GM11168 (cell line): ENCODE measurements at regions not wholly inside any gene's neighbourhood (a gene's known extent, or its start where the extent isn't known, plus 50 kb on each side); places are given as distances from the start of the nearest gene placed in this dataset.
"Not testable (repeated sequence)": the region's sequence is repeated elsewhere in the genome, so short reads cannot be mapped to it uniquely, and the experiment has no call there.

ENCODE experiments used
- in situ Hi-C: fragments of 300-500 bp; cut with MboI; formaldehyde crosslinking; loops from one replicate; pipeline ENCODE4 v1.12.0; 2022; ENCODE audit warnings: low sequenced_read_pairs; ENCODE audit not compliant: unreplicated experiment

DNA sequence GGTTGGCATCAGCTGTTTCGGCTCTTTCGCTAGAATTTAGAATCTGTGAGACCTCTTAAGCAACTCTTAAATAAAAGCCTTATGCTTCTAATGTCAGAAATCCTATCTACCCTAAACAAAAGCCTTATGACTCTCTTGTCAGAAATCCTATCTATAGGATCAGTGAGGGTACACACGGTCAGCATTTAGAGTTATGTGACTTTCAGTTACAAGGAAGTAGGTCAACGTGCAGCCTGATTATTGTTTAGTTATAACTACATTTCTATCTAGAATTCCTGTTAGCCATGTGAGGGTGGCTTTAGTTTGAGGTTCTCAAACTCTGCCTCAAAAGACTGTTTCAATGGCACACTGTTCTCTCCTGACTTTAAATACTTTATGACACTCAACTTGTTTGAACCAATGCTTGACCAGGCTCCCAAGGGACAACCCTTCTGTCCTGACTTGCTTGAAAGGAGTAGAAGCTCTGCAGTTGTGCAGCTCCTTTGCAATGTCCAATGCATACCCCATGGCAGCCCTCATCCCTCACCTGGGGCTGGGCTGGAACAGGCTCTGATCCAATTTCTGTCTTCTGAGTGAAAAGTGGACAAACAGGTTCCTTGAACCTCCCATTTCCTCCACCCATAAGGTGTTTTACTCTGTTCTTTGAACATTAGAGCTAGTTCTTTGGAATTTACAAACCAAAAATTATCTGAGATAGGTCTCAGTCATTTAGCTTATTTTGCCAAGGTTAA is 251.6 kb upstream of the PIK3R1 start:
- in situ Hi-C loops, result no loop called here

DNA sequence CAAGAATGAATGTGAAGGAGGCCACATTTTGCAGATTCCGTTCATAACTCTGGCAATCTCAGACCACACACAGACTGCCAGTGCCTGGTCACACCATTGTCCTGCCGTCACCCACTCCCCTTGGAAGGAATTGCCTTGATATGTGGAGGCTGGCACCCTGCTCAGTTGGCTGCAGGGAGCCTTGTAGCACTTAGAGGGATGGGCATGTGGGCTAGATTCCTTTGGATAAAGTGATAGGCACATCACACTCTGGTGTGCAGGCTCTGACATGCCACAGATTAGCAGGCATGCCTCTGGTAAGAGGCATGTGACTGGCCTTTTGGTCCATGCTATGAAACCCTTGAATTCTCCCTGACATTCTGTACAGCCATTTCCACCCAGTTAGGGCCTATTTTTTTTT is 254.6 kb upstream of the PIK3R1 start:
- in situ Hi-C loops, result no loop called here

DNA sequence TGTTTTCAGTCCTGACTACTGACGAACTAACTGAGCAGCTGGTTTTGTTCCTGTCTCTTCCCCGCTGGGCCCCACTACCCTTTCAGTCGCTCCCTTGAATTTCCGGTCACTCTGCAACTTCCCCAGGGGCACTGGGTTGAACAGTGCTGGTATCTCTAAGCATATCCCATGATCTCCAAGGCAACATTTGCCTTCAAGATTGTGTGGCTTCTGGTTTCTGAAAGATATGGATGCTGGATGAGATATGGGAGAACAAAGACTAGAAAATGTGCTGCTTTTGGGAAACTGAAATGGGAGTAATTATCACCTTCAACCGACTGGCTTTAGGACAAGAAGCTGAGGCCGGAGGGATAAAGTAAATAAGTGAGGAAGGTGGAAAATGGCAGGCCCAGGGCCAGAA is 258.2 kb upstream of the PIK3R1 start:
- in situ Hi-C loops, result no loop called here

DNA sequence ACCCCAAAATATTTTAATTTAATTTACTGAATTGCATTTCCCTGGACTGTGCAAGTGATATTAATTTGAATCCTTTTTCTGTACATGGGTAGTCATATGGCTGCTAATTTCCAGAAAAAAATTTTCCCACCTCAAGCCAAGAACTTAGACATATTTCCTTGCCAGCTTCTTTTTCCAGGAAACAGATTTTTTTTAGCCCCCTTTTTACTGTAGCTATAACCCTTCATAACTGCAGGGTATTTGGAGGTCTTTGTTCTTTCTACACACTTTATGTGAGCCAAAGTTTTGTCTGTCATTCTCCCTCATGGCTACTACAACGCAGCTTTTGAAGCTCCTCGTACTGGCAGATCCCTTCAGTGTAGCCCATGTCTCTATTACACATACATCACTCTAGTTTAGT is 261.2 kb upstream of the PIK3R1 start:
- in situ Hi-C loops, result no loop called here

DNA sequence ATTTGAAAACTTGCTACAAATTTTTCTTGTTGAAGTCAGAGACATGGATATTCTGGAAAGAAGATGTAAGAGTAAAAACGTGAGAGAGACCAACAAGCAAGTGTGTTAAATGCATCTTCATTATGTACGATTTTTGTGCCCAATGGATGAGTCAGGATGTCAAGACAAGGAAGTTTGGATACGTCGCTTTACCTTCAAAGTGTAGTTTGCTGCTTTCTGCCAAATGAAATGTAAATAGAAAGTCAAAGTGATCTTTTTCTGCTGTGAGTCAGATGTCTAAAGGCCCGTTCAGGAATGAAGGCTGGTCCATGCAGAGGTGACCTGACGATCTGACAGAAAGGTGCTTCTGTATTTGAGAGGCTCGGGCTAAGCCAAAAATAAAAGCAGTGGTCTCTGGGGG is 273.1 kb upstream of the PIK3R1 start:
- in situ Hi-C loops, result no loop called here

DNA sequence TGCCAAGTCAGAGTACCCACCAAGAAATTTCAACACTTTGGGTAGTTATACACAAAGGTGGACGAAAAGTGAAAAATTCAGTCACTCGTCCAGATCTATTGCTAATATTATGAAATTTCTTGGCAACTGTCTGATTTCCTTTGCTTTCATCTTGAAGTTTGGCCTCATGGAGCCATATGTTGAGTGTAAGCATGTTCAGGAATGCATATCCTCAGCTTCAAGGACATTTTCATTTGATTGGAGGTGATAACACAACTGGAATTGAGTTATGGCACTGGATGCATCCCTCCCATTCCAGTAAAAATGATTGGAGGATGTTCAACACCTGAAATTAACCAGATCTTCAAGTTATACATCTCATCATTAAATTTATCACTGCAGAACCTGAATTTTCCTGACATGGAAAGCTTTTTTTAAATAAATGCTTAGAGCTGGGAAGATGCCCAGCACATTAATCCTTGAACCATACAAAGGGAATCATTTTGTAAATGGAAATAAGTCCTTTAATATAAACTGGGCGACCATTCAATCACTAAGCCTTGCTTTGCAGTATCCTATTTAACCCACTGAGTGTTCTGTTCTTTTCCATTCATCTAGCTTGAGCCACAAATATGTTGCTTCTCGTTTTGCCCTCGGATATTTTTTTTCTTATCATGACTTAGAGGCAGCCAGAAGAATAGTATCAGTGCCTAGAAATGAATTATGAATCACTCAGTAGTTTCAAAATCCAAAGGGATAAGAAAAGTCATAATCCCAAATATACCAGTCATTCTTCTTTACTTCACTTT is 273.7 kb upstream of the PIK3R1 start:
- in situ Hi-C loops, result no loop called here

DNA sequence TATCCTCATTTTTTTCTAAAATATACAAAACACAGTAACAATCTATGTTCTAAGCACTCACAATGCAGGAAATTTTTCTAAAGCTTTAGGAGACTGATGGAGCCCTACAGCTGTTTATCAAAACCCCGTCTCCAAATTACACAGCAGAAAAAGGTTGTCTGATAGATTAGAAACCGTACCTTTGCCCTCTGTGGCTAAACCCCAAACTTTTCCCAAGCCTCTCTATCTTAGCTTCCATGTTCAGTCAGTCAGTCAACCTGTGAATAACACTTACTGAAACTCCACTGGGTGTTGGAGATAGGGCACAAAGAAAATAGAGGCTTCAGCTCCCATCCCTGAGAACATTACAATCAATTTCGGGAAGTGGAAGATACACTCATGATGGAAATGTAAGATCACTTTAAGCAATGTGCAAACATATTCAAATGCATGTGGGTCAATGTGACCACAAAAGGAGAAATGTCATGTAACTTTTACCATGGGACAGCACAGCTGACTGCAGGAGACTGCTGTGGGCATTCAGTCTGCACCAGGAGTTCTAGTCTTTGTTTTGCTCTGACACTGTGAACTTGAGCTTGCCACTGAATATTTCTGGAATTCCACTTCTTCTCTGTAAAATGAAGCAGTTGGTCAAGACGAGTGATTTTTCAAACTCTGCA is 279.5 kb upstream of the PIK3R1 start:
- in situ Hi-C loops, result no loop called here

DNA sequence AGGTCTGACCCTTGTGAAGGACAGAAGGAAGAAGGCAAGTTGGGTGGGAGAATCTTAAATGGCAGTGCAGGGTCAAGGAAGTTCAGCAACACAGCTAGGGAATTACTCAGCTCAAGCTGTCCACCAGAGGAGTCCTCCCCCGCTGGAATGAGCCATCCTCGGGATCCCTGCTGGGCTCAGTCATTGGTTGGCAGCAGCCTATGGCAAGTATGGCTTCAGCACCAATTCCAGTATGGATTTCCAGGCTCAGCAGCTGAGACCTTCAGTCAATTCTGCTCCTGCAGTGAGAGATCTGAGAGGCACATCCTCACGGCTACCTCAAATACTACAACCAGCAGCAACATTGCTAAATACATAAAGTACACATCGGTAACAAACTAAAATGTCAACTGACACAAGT is 280.6 kb upstream of the PIK3R1 start:
- in situ Hi-C loops, result no loop called here

DNA sequence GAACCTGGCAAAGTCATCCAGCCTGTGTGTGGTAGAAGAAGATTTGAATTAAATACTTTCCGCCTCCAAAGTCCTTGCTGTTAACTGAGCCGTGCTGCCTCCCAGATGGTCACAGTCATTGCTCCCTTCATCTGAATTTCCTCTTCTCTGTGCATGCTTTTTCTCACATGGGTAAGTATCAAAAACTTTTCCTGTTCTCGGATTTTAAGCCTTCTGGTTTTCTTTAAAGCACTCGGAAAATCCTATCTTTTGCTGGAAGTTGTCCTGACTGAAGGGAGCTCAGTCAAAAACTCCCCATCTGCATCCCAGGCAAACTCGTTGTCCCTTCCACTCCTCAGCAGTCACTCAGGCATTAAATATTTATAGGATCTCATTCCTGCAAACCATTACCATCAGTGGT is 290.0 kb upstream of the PIK3R1 start:
- in situ Hi-C loops, result no loop called here

DNA sequence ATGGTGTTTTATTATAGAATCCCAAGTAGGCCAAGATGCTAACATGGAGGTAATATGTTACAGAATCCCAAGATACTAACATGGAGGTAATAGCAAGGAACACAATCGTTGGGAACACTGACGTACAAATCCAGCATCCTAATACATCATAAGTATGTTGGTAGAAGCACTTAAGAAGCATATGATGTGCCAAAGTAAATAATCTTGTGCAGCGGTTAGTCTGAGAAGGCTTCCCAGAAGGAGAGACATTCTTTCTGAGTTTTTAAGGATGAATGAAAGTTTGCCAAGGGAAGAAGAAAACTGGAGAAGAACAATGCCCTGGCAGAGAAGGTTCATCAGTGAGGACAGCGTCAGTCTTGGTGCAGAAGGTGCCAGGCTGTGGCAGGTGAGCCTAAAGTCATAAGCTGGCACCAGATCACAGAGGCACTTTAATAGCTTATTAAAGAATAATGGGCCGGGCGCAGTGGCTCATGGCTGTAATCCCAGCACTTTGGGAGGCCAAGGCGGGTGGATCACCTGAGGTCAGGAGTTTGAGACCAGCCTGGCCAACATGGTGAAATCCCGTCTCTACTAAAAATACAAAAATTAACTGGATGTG is 294.5 kb upstream of the PIK3R1 start:
- in situ Hi-C loops, result no loop called here

DNA sequence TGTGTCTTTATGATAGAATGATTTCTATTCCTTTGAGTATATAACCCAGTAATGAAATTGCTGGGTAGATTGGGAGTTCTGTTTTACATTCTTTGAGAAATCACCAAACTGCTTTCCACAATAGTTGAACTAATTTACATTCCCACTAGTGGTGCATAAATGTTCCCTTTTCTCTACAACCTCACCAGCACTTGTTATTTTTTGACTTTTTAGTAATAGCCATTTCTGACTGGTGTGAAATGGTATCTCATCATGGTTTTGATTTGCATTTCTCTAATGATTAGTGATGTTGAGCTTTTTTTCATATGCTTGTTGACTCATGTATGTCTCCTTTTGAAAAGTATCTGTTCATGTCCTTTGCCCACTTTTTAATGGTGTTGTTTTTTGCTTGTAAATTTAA is 296.0 kb upstream of the PIK3R1 start:
- in situ Hi-C loops, result not testable (repeated sequence)

DNA sequence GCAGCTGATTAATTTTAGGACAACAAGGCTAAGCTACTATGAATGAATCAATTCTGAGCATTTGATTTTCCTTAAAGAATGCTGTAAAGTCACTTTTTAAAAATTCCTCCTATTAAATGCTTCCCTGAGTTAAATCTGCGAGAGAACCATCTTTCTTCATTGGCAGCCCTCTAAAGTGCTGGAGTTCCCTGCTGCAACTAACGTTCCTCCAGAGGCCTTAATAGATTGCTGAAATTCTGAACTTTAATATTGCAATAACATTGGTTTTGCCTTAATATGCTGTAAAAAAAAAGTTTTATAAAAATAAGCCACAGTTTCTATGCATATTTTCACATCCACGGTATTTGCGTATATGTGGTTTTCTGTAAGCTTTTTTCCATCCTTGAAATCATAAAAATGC is 298.0 kb upstream of the PIK3R1 start:
- in situ Hi-C loops, result no loop called here

DNA sequence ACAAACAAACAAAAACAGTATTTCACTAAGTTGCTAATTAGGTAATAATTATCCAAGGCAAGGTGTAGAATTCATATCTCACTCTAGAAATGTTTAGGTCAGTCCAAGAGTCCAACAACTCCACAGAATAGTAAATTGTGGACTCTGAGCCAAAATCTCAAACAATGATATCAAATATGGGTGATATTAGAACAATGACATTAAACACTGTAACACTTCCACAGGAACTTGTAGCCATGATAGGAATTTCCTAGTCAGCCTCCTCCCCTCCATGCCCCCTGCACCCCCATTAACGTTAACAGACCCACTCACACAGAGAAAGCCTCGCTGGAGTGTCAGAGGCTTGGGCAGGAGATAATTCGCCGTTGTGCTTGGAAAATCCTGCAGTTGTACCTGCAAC is 305.0 kb upstream of the PIK3R1 start:
- in situ Hi-C loops, result no loop called here

DNA sequence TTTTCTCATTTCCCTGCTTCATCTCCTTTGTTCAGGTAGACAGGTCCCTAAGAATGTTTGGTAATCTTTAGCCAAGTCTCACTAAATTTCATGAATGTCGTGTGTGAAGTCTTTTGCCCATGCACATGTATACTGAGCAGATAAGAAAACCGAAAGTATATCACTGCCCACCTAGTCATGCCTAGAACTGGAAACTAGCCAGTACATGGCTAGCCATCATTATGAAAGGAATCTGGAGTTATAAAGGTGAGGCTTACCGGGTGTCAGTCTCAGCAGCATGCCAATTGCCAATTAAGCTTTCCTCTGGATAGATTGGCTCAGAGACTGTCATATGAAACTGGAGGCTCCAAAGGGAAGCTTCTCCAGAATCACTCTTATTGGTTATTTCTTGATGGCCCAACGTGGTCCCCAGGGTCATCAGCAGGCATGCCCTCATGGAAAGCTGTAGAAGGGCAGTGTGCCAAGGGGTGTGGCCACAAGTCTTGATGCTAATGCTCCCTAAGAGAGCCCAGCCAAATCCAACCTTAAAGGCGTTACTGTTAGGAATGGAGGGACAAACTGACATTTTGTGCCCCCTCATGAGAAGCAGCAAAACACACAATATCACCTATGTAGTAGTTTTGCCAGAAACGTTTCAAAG is 307.3 kb upstream of the PIK3R1 start:
- in situ Hi-C loops, result no loop called here

DNA sequence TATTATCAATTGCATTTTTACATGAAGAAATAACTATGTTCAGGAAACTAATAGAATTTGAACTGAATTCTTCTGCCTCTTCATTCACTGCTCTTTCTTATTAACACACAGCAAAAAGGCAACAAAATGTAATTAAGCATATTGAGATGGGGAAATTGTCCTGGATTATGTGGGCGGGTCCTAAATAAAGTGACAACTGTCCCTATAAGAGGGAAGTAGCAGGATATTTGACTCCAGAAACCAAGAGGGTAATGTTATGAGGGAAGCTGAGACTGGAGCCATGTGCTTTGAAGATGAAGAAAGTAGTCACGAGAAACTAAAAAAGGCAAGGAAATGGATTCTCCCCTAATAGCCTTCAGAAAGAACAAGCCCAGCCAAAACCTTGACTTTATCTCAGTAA is 311.2 kb upstream of the PIK3R1 start:
- in situ Hi-C loops, result no loop called here

DNA sequence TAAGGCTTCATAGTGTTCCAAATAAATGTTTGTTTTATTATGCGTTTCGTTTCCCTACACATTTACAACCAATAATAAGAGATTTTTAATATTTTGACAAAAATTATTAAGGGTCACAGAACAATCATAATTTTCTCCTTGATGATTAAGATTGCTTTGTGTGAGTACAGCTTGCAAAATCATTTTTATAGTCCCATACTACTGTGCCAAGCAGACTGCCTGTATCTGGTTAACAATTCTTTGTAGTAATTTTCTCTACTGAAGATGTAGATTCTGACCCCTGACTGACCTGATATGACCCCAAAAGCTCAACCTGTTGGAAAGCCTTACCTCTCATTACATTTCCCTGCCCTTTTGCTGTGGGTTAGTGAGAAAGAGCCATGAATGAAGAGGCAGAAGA is 311.9 kb upstream of the PIK3R1 start:
- in situ Hi-C loops, result no loop called here

DNA sequence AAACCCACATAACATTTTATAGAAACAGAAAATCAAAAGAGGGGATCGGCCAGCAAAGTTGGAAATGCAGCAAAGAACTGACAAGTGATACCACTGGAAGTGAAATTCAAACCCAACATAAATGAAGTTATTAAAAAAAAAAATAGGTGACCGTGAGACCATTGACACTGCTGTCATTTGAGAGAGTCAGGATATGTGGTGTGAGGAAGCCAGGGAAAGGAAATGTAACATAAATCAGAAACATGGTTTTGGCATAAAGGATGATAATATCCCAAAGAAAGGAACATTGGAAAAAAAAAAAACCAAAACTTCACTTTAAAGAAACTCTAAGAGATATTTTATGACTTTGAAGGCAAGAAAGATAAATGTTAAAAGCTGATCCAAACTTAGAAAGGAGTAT is 312.4 kb upstream of the PIK3R1 start:
- in situ Hi-C loops, result no loop called here

DNA sequence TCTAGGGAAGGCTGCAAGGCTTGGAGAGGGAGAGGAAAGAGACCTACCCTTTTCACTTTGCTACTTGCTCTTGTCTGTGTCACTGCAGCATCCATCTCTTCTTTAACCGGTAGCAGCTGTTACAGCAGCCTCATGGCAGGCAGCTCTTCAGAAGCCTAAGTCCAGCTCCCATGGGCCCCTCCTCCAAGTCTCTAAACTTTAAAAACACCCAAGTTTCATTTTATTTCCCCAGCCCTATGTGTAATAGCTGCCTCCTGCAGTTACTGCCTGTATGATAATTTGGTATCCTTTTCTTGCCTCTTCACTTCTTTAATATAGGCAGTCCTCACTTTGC is 313.1 kb upstream of the PIK3R1 start:
- in situ Hi-C loops, result no loop called here

DNA sequence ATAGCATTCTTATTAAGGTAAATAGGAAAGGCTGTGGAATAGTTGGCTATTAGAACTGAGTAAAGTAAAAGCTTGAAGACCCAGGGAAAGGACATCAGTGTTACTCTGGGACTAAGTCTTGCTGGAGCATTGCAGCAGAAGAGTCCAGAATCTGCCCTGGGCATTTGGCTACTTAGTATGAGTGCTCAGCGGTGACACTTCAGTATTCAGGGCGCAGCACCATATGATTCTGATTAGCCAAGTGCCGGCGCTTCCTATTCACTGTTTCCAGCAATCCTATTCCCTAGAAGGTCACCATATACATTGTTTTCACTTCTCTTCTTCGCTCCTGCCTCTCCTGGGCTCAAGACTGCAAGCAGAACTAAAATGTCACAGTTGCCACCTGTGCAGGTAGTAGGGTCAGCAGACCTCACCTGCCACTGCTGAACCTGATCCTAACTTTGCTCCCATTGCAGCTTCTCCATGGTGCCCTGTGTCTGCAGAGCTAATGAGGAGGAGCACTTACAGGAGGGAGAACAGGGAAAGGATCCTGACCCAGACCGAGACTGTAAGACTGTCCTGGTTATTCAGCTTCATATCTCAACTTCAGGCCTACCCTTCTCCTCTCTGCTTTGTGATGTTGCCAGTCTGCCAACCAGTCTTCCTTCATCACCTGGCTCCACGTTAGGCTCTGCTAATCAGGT is 313.6 kb upstream of the PIK3R1 start:
- in situ Hi-C loops, result no loop called here

DNA sequence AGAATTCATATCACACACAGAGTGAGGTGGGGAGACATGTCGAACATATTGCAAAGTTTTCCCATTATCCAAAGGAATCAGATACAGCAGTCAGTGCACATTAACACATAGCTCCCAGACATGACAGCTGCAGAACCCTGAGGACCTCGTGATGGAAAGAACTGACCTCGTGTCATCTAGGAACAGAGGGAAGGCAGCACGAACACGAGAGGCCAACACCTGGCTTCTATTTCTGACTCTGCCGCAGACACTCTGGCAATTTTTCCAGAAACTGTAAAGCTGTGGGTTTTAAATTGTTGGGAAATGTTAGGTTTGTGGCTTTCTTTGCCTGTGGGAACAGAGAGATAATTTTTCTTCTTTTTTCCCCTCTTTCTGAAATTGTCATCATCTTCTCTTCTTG is 315.0 kb upstream of the PIK3R1 start:
- in situ Hi-C loops, result no loop called here
